ENCODE measurements at regions not wholly inside any gene's neighbourhood (a gene's known extent, or its start where the extent isn't known, plus 50 kb on each side); places are given as distances from the start of the nearest gene placed in this dataset.
"Not testable (repeated sequence)": the region's sequence is repeated elsewhere in the genome, so short reads cannot be mapped to it uniquely, and the experiment has no call there.

DNA sequence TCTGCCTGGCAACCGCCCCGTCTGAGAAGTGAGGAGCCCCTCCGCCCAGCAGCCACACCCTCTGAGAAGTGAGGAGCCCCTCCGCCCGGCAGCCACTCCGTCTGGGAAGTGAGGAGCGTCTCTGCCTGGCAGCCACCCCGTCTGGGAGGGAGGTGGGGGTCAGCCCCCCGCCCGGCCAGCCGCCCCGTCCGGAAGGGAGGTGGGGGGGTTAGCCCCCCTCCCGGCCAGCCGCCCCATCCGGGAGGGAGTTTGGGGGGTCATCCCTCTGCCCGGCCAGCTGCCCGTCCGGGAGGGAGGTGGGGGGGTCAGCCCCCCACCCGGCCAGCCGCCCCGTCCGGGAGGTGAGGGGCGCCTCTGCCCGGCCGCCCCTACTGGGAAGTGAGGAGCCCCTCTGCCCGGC, 269.0 kb downstream of the FAM72C start:
- DNase-seq (ENCODE audit: low read depth in 1 of 2, low spot score in 1 of 2) = not testable (repeated sequence)

DNA sequence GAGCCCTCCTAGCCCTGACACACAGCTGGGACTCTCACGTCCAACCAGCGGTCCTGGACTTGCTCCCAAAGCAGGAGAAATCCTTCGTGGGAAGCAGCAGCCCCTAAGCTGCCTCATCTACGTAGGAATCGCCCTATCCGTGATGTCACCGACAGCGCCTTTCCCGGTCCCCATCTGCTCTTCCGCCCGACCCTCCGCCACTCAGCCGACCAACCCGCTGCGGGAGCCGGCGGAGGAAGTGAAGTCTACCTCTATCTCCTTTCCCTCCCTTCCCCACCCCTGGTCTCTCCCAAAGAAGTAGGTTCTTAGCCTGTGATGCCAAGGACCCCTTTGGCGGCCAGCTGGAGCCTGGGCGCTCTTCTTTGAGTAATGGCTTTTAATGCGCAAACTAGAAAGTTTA, 272.1 kb downstream of the FAM72C start:
- DNase-seq (ENCODE audit: low read depth in 1 of 2, low spot score in 1 of 2) = no peak

DNA sequence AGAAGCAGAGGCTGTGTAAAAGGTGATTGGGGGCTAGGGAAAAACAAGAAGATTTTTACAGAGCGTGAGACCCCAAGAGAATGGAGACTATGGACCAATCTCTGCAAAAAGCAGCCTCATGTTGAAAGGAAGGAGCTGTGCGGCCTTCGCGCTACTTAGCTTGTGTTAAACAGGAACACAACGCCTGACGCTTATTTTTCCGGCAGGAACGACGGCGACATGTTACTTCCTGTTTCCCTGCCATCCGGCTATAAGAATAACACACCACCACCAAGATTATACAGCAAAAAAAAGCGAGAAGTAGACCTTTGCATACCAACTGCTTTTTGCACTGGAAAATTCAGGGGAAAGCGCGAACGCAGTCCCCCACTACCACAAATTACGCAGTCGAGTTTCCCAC, 272.7 kb downstream of the FAM72C start:
- no peak for DNase-seq (ENCODE audit: low read depth in 1 of 2, low spot score in 1 of 2)

DNA sequence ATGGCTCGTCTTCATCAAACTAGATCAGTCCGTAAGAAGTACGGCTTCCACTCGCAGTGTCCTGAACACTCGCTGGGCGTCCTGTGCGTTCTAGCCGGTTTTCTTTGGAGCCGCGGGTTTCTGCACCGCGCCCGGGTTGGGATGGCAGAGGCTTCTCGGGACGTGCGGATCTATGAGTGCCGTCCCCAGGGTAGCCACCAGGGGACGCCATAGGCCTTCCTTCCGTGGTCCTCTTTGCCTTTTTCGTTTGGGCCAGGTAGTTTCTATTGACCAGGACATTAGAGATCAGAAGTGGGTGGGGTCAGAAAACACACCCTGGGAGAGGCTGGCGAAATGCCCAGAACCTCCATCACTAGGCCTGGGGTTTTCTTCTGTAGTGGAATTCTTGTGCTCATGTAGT, 273.8 kb downstream of the FAM72C start:
- no peak for DNase-seq (ENCODE audit: low read depth in 1 of 2, low spot score in 1 of 2)

DNA sequence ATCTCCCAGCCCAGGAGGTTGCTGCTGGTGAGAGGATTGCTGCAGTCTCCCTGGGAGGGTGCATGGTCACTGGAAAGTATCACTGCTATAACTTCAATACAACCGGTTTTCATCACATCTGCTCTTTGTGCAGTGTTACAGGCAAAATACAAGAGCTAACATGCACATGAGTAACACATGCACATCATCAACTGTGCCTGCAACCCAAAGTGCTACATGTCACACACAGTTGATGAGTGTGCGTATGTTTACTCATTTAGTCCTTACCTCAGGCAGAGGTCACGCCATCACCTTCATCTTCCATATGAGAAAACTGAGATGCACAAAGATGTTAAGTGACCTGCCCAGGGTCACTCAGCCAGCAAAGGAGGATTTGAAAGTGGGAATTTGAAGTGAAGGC, 277.7 kb downstream of the FAM72C start:
- DNase-seq (ENCODE audit: low read depth in 1 of 2, low spot score in 1 of 2) = no peak

DNA sequence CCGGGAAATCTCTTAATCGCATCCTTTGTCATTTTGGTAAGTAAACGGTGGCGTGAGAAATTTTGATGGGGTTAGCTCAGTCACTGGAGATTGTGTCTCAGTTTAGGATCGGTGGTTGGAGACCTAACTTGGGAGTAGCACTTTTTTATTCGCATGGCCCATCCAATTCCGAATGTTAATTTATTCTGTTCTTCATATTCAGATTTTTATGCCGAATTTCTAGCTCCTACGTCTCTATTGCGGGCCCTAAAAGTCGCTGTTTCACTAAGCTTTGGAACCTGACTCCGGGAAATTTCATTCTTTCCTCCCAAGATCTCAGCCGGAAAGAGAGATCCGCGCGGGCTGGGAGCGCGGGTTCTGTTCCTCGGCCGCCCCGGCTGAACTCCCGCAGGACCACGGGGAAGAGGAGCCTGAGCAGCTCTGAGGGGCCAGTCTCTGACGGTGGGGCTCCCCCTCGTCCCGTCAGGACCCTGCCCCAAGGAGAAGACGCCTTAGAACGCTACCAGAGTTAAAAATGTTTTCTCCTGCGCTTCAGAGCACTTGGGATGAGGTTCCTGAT, 279.7 kb downstream of the FAM72C start:
- DNase-seq (ENCODE audit: low read depth in 1 of 2, low spot score in 1 of 2) = no peak

DNA sequence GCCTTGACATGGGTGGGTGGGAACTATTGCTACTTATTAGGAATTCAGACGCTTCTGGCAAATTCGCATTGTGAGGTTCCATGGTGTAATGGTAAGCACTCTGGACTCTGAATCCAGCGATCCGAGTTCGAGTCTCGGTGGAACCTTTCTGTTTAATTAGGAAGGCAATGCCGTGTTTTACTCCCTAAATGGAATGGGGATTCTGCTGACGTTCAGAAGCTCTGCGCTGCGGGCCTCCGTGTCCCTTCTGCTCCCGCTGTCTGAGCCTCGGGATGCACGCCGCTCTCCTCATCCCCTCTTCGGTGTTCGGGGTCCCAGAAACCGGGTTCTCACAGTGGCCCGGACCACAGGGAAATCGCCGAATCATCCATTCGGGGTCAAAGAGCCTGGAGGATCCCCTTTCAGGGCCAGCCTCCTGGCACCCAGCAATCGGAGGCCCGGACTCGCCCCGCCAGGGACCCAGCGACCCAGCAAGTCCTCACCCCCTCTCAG, 280.3 kb downstream of the FAM72C start:
- no peak for DNase-seq (ENCODE audit: low read depth in 1 of 2, low spot score in 1 of 2)

DNA sequence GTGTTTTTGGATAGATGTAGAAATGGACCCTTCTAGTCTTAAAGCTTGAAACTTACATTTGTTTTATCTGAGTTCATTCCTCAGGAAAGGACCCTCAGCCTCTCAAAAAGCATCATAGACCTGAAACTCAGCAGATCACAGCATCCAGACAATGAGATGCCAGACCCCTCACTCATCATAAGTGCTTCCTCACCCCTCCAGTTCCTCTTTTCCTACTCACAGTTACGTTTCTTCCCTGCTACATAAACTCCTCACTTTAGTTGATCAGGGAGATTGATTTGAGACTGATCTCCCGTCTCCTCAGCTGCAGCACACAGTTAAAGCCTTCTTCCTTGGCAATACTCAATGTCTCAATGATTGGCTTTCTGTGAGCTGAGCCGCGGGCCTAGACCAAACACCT, 282.0 kb downstream of the FAM72C start:
- no peak for DNase-seq (ENCODE audit: low read depth in 1 of 2, low spot score in 1 of 2)

DNA sequence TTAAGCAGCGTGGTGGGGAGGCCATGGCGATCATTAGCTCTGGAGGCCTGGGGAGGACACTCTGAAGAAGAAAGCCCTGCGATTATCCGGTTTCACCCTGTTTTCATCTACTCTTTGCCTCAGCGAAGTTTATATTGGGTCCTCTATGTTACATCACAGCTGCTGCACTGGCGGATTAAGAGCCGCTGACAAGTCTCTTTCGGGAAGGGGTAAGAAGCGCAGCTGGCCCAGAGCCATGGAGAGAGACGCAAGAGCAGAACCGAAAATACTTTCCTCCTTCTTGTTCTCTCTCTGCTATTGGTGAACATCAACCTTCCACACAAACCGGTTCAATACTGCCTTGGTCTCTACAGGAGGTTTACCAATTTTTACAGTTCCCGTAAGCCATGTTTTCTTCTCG, 291.5 kb downstream of the FAM72C start:
- DNase-seq (ENCODE audit: low read depth in 1 of 2, low spot score in 1 of 2) = no peak

DNA sequence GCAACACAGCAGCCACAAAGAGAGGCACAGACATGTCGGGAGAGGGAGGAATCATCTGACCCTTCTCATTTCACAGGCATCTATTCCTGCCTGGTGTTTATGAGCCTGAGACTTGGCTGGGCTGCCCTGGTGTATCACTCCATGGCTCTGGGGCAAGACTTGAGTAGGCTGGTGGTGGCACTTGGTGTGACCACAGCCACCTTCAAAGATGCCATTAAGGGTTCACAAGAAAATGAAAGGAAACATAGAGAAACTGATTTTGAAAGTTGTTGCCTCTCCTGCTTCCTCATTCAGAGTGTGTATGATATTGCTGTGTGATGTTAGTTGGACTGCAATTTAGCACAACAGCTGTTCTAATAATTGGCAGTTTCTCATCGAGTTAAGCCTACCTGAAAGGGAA, 298.8 kb downstream of the FAM72C start:
- DNase-seq (ENCODE audit: low read depth in 1 of 2, low spot score in 1 of 2) = no peak

DNA sequence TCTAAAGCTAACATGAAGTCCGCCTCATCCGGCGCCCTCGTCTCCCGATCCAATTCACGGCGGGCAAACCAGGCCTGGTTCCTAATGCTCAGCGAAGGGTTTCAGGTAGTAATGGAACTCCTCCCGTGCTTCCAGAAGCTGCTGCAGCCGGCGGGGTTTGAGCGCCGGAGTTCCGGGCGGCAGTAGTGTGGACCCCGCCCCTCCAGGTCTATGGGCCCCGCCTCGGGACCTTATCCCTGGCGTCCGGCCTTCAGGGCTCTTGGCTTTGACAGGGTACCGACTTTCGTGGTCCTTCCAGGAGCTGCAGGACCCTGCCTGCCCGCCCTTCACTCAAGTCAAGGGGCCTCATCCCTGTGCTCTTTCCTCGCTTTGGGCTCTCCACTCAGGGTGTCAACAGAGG, 304.1 kb downstream of the FAM72C start:
- no peak for DNase-seq (ENCODE audit: low read depth in 1 of 2, low spot score in 1 of 2)

DNA sequence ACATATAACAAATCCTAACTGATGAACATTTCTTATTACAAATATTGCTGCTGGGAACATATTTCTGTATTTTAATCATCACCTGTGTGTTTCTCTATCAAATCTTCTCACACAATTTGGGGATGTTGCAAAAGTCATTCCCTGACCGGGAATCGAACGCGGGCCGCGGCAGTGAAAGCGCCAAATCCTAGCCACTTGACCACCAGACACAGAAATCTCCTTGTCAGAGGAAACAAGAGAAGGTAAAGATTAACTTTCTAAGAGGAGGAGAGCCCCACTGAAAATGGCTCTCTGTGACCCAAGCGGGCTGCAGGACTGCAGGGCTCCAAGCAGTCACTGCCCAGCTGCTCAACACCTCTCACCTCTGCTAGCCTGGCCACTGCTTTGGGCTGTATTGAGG, 304.9 kb downstream of the FAM72C start:
- DNase-seq (ENCODE audit: low read depth in 1 of 2, low spot score in 1 of 2) = no peak

DNA sequence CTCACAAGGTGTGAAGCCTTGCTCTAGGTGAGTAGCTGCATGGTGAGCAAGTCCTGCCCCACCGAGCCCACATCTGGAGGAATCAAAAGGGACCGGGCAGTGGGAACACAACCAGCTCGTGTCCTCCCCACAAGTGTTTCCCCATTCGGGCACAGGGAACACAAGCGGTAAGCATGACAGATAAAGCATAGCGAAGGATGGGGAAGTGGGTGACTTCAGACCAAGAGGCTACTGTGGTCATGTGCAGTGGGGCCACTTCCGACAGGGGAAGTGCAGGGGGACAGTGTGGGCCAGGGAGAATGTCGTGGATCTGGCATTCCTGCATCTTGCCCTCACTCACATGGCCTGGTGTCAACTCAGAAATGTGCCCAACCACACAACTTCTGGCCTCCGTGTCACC, 306.2 kb downstream of the FAM72C start:
- DNase-seq (ENCODE audit: low read depth in 1 of 2, low spot score in 1 of 2) = no peak

DNA sequence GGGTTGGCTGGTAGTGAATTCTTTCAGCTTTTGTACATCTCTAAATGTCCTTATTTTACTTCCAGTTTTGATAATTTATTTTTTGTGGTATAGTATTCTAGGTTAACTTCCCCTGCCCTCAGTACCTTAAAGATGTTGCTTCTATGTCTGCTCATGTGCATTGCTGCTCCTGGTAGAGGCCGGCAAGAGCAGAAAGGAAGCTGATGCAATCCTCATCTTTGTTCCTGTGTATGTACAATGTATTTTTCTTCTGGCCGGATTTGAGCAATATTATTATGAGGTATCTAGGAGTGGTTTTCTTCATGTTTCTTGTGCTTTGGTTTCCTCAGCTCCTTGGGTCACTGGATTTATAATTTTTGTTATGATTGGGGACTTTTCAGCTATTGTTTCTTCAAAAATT, 308.7 kb downstream of the FAM72C start:
- DNase-seq (ENCODE audit: low read depth in 1 of 2, low spot score in 1 of 2) = not testable (repeated sequence)

DNA sequence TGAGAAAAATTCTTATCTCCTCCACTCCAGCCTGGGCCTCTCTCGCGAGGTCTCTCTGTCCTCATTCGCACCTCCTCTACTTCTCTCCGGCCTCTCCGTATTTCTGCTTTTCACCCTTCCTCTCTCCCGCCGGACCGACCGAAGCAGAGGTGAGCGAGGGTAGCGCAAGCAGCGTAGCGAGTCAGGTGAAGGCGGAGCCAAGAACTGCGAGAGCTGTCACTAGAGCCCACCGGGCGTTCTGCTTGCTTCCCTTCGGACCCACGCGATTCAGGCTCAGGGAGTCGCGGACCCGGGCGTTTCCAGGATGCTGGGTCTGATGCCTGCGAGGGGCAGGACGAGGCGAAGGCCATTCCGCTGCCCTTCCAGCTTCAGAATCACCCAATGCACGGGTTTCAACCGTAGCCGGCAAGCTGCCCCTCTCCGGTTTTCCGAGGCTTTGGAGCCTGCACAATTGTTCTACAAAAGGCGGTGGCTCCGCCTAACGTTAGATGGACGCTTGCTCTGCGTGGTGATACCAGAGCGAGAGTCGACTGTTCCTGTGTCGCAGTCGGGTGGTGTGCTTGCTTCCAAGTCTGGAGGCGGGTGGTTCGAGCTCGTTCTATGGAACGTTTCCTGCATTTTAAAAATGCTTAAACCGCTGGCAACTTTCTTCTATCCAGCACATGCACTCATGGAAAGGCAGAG, 310.2 kb downstream of the FAM72C start:
- no peak for DNase-seq (ENCODE audit: low read depth in 1 of 2, low spot score in 1 of 2)

DNA sequence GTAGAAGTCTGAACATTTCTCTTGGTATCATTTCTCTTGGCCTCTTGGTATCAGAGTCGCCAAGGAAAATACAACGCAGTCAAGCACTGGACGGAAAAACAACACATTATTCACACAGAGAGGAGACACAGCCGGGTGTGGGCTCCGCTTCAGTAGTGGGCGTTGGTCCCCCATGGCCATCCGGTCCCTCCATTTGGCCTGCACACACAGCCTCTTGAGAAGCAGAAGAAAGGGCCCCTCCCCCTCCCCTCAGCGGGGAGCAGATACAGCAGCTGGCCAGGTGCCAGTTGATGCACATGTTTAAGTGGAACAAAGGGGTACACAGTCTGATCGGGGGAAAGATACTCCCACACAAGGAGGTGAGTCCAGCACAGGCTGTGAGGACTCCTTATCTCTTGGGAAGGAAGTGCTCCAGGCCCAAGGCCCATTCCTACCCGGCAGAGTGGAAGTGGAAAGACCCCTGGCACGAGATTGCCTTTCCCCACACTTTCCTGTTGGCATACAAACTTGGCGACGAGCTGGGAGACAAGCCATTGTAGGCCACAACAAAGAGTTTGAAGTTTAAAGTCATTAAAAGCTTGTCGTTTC, 311.3 kb downstream of the FAM72C start:
- no peak for DNase-seq (ENCODE audit: low read depth in 1 of 2, low spot score in 1 of 2)

DNA sequence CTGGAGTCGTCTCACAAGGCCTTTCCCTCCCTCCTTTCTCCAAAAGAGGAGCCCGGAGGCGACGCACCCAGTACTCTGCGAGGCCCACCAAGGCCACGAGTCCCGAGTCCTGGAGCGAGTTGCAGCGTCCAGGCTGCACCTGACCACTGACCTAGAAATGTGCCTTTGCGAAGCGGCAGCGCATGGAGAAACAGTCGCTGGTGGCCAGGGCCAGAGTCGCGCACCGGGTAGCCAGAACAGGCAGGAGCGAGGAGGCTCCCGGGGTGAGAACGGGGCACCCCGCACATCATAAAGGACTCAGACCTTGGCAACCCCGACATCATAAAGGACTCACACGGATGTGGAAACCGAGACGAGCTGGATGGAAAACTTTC, 318.4 kb downstream of the FAM72C start:
- DNase-seq (ENCODE audit: low read depth in 1 of 2, low spot score in 1 of 2) = no peak

DNA sequence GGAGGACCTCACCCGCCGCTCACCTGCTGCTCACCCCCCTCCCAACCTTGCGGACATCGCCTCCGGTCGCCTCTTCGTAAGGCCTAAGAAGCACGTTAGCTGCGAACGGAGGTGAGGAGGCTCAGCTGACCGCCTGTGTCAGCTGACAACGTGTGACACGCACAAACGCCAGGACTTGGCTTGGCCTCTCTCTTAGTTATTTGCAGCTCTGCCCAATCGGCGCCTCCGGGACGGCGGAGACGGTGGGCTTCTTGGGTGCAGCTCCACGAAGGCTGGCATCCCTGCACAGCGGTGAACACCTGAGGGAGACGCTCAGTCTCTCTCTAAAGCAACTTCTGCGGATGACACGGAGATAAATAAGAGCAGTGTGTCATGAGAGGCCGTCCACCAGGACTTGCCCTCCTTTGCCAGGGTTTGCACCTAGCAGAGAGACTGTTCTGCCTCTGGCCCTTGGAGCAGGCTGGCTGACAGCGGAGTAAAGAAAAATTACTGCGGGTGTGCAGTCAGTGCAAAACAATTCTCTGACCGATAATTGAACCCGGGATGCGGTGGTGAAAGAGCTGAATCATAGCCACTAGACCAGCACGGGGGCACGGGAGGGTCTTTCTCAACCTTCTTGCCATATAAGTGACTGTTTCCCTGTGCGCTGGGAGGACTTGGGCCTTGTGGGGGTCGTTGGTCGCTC, 318.9 kb downstream of the FAM72C start:
- no peak for DNase-seq (ENCODE audit: low read depth in 1 of 2, low spot score in 1 of 2)

DNA sequence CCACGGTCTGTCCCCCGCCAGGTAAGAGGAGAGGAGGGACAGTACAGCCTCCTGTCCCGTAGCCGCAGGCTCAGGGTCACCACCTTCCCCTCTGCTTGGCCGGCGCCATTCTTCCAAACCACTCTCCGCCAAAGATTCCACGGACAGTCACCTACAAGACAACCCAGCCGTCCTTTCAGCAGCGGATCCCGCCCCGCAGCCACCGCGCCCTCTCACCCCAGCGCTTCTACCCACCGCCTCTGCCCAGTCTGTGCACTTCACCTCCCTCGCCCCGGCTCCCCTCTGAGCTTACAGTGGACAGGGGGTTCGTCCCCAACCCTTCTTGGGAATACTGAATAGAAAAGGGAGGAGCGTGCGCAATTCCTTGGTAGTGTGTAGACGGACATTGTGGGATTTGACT, 319.6 kb downstream of the FAM72C start:
- DNase-seq (ENCODE audit: low read depth in 1 of 2, low spot score in 1 of 2) = no peak

DNA sequence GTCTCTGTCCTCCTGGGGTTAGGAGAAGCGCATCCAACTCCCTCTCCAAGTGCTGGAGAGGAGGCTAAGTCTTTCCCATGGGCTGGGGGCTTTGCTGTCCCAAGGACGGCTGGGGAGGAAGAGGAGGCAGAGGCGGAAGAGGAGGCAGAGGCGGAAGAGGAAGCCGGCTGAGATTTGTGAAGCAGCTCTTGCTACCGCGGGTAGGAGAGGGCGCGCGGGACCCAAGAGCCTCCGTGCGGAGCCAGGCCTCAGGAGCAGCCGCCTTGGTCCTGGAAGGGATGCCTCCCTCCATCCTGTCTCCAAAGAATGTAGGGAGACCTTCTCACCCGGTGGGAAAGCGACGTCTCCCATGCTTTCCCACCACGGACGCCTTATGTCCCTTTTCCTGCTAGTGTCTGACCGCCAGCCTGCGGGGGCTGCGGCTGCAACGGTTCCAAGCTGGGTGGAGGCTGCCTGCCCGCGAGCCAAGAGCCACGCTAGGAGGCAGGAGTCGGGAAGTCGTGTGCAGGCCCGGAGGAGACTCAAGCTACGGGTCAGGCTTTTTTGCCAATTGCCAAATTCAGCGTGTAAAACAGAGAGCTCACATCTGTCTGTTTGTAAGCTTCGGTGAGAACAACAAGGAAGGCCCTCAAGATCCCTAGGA, 320.3 kb downstream of the FAM72C start:
- no peak for DNase-seq (ENCODE audit: low read depth in 1 of 2, low spot score in 1 of 2)

DNA sequence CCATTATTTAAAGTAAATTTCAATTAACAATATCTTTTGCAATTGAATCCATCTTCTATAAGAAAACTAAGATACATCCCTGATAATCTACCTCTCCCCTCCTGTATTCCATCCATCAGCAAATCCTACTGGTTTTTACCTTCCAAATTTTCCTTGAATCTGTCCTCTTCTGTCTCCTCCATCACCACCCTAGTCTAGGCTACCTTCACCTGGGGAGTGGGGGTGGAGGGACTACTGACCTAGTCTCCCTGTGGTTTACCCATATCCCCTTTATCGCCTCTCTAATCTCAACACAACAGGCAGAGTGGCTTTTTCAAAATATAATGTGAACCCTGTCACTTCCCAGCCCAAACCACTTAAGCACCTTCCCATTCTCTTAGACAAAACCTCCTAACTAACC, 327.8 kb downstream of the FAM72C start:
- not testable (repeated sequence) for DNase-seq (ENCODE audit: low read depth in 1 of 2, low spot score in 1 of 2)

Data from activated CD4-positive, alpha-beta T cell treated with anti-CD3 and anti-CD28 coated beads, Interleukin-2, amount 50 U/mL, for 24 hours (primary cell).